Esophagus squamous epithelium (tissue), 4 donors: ENCODE measurements at regions not wholly inside any gene's neighbourhood (a gene's known extent, or its start where the extent isn't known, plus 50 kb on each side); places are given as distances from the start of the nearest gene placed in this dataset.

Source experiments
- POLR2A ChIP-seq, 4 donors: fragments of 450-650 bp; IDR thresholded peaks; one replicate each; pipeline ENCODE4 v1.6.1; 2017; ENCODE audit warnings: antibody characterized with exemption in 4 of 4, mild to moderate bottlenecking in 4 of 4, moderate library complexity in 3 of 4
- TF ChIP-seq, protein P1 (sequence below), 6 experiments: fragments of 450-650 bp in 4 of 6; fragments of 200-600 bp in 2 of 6; sonication (generic) in 2 of 6; IDR thresholded peaks; one replicate each; pipeline ENCODE4 v1.5.1; 2016 to 2019; ENCODE audit warnings: antibody characterized with exemption in 6 of 6, mild to moderate bottlenecking in 4 of 6, moderate library complexity in 4 of 6

DNA sequence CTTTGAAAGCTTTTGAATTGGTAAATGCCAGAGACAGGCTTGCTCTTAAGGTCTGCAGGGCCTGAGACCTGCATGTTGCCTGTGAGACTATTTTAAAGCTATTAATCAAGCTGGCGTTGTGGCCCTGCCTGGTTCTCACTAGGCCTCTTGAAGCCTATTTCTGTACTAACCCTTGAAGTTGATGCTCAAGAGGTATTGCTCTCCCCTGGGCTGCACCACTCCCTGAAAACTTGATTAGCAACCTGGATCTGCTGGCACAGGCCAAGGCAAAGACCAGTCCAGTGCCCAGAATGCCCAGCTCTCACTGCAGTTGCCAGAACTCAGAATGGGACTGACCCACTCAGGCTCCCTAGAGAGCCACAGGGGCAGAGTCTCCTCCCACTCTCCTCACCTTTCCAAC lies 220.0 kb upstream of the MEOX2 start:
- no peak for TF ChIP-seq POLR2A (IDR thresholded peaks at IDR 0.05)
- TF ChIP-seq, protein P1, sequence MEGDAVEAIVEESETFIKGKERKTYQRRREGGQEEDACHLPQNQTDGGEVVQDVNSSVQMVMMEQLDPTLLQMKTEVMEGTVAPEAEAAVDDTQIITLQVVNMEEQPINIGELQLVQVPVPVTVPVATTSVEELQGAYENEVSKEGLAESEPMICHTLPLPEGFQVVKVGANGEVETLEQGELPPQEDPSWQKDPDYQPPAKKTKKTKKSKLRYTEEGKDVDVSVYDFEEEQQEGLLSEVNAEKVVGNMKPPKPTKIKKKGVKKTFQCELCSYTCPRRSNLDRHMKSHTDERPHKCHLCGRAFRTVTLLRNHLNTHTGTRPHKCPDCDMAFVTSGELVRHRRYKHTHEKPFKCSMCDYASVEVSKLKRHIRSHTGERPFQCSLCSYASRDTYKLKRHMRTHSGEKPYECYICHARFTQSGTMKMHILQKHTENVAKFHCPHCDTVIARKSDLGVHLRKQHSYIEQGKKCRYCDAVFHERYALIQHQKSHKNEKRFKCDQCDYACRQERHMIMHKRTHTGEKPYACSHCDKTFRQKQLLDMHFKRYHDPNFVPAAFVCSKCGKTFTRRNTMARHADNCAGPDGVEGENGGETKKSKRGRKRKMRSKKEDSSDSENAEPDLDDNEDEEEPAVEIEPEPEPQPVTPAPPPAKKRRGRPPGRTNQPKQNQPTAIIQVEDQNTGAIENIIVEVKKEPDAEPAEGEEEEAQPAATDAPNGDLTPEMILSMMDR (IDR thresholded peaks at IDR 0.05): no peak
